Inferior parietal cortex (tissue), 1 donor: ENCODE measurements at regions not wholly inside any gene's neighbourhood (a gene's known extent, or its start where the extent isn't known, plus 50 kb on each side); places are given as distances from the start of the nearest gene placed in this dataset.
"Not testable (repeated sequence)": the region's sequence is repeated elsewhere in the genome, so short reads cannot be mapped to it uniquely, and the experiment has no call there.

Experiments
- DNase-seq: peaks from one replicate; pipeline ENCODE4 v3.0.0-alpha.2; 2016; ENCODE audit errors: extremely low spot score

- DNase-seq = no peak
Observed at GRCh38 chr12:68507657-68508056, 103.0 kb upstream of the RAP1B start.

- DNase-seq = no peak
Observed at GRCh38 chr12:68508576-68508975, 102.1 kb upstream of the RAP1B start.

DNA sequence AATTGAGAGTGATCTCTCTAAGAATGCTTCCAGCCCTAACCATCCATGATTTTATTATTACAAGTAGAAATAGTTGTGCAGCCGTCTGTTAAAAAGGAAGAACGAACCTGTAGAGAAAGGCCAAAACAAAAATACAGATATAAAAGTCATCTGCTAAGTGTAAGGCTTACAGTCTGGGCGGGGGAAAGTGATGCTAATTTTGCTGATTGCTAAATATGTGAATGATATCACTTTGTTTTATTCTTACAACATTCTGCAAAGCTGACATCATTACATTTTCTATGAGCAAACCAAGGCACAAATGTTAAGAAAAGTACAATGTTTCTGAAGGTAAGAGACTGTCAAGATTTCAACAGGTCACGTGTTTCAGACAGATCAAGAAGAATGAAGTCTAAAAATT, 101.5 kb upstream of the RAP1B start:
- DNase-seq = no peak

DNA sequence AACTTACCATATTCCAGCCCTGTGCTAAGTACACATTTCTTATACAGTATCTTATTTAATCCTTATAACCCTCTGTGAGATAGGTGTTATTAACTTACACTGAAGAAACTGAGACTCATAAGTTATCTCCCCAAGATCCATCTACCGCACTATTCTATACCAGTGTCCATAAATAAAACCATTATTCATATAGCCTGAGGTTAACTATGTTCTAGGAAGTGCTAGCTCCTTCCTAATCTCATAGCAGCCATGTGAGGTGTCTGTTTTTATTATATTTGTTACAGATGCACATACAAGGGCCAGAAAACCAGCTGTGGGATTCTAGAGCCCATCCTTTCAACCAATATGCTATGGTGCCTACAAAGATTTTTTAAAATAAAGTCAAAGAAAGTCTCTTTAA, 100.3 kb upstream of the RAP1B start:
- no peak for DNase-seq

GRCh38 chr12:68514807-68515411, 95.8 kb upstream of the RAP1B start:
- no peak for DNase-seq

DNA sequence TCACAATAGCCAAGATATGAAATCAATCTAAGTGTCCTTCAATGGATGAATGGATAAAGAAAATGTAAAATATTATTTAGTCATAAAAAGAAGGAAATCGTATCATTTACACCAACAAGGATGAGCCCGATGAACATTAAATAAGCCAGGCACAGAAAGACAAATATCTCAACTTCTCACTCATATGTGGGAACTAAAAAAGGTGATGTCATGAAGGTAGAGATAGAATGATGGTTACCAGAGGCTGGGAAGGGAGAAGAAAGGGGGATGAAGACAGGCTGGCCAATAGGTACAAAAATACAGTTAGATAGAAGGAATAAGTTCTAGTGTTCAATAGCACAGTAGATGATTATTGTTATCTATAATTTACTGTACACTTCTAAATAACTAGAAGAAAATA, 94.9 kb upstream of the RAP1B start:
- no peak for DNase-seq

DNA sequence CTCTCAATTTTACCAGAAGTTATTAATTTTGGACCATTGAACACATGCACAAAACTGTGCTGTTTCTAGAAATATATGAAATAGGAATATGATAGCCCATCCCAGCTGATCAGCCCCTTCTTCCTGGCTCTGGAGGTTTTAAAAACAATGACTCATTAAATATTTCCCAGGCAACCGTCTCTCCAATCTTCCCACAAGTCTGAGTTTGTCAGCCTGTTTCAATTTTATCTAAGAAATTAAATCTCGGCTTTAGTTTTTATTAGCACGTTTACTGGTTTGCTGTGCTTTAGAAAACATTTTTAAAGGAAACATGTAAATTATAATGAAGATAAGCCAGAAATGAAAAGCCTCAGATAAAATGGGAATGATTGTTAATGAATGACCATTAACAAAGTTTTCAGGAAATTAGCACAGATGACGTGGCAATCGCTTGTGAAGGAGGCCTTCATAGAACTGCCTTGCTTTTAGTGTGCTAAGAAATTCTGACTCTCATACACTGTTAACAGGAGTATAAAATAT, 89.3 kb upstream of the RAP1B start:
- no peak for DNase-seq

DNA sequence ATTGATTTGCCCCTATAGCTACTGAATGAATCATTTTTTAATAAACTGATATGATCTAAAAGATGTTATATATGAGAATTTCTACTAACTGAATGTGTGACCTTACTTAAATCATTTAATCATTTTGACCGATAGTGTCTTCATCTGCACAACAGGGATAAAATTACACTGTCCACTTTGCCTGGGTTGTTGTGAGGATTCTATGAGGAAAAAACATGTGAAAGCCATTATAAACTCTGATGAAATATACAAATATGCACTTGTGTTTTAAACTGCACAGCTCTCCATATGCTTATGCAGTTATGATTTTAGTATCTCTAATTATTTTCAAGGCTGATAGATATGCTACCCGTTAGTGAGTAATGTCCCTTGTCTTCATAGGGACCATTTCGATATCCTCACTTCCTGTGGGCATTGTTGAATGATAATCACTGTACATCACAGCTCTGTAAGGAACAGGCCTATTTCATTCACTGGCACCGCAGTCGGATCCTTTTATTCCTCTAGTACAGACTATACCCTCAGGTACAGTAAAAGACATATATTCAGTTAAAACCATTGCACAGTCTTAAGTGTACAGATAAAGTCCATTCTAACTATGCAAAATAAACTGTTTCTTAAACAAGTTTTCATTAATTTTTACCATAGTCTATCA, 88.7 kb upstream of the RAP1B start:
- DNase-seq = no peak

GRCh38 chr12:68529466-68529865, 81.2 kb upstream of the RAP1B start:
- no peak for DNase-seq

DNA sequence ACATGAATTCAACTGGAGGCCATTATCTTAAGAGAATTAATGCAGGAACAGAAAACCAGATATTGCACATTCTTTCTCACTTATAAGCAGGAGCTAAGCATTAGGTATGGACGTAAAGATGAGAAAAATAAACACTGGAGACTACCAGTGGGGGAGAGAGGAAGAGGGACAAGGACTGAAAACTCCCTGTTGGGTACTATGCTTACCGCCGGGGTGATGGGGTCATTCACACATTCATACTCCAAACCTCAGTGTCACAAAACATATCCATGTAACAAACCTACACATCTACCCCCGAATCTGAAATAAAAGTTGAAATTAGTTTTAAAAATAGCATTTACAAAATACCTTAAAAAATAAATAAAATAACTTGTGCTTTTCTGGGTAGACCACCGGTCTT, 80.8 kb upstream of the RAP1B start:
- no peak for DNase-seq

DNA sequence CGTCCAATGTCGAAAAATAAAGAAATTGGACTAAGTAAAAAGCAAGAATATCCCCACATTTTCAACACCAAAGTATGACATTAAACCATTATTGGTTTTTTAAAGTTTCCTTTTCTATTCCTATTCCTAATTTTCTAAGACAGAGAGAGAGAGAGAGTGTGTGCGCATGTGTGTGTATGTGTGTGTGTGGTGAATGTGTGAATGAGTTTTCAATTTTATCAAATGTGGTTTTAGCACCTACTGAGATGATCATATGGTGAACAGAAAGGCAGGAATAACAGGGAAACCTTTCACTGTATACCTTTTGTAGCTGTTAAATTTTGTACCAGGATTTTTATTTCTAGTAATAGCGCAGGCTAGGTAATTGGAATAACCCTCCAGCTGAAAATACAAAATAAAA, 80.4 kb upstream of the RAP1B start:
- no peak for DNase-seq

DNA sequence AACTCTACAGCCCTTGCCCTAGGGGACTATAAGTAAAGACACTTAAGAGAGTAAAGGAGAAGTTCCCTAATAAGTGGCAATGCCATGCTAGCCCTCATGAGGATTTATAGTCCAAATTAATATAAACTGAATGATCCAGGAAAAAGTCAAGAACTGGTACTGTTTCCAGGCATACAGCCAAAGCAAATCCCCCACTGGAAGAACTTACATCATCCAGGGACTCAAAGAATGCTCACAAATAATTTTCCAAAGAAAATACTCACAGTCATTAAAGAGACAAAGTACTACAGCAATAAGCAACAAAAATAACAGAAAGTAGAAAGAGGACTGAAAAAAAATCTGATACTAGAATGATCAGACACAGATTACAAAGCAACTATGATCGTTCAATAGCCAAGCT, 79.7 kb upstream of the RAP1B start:
- no peak for DNase-seq

DNA sequence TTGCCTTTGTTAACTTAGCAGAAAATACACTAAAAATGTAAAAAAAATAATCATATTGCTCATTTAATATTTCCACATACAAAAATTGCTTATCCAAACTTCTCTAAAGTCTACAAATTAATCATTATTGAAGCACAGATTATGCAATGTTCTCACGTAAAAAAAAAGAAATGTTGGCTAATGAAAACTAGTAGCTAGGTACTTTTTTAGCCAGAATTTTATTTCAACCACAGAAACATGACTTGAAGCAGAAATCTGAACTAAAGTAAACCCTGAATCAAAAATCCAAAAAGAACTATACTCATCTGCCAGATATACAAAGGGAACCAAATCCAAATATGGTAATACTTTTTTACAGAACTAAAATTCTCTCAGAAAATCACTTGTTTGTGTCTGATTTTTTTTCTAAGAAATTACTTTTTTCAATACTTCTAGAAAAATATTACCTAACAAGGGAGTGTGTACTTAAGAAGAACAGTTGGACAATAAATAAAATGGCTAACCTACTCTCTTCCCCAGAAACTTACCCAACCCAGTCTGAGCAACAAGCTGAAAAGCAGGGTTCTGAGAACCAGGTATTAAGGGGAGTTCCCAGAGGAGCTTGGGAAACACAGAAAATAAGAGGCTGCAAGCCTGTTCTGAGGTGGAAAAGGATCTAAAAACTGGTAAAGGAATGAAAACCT, 78.4 kb upstream of the RAP1B start:
- no peak for DNase-seq

GRCh38 chr12:68532887-68533248, 77.8 kb upstream of the RAP1B start:
- DNase-seq = no peak

DNA sequence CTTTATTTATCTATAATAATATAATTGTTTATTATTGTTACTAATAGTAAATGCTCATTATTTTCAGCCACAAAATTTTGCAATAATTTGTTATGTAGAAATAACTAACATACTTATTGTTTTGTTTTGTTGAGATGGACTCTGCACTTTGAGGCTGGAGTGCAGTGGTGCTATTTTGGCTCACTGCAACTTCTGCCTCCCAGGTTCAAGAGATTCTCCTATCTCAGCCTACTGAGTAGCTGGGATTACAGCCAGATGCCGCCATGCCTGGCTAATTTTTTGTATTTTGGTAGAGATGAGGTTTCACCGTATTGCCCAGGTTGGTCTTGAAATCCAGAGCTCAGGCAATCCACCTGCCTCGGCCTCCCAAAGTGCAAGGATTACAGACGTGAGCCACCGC, 76.6 kb upstream of the RAP1B start:
- no peak for DNase-seq

- no peak for DNase-seq
Observed at GRCh38 chr12:68536885-68537485, 73.7 kb upstream of the RAP1B start.

GRCh38 chr12:68537571-68537970, 73.1 kb upstream of the RAP1B start:
- DNase-seq = no peak

DNA sequence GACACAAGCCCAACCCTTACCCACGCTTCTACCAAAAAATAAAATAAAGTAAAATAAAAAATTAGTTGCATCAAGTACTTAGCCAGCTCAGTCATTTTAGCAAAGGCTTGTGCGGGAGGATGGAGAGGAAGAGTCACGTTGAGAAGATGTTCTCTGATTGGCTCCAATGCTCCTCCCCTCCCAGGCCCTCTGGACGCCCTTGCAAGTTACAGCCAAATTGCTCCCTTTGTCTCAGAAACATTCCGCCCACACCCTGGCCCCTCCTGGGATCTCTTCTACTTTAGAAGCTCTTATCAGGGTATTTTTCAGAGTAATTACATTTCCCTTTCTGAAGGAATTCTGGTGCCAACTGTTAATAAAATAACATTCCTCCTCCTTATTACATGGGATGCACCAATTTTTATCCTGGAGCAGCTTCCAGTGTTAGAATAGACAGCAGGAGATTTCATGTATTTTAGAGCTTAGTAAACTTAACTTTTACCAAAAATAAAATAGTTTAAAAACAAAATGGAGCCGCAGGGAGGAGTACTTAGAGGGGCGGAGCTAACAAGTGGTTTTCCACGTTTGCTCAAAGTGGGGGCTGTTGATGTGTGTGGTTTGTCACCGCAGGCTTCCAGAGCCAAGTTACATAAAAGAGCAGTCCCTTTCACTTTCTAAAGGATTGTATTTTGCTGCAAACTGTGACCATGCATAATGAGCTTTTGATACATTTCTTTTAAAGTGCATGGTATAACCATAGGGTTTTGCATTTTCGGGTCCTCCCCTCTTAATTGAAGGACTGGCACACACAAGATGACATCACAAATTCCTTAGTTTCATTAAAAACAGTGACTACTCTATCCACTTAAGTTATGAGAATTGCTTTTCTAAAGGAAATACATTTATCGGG, 71.7 kb upstream of the RAP1B start:
- no peak for DNase-seq

GRCh38 chr12:68539615-68539952, 71.1 kb upstream of the RAP1B start:
- no peak for DNase-seq

DNA sequence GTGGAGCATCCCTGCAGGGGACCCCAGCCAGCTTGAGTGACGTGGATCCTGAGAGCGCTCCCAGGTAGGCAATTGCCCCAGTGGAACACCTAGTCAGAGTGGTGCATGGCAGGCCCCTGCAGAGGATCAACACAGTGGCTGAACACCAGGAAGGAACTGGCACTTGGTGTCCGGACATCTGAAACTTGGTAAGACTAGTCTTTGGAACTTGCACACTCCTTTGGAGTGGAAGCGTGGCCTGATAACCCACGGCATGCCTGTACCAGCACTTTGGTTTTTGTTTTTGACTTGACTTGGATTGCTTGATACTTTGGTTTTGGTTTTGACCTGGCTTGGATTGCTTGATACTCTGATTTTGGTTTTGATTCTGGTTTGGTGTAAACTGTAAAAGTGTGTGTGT, 69.9 kb upstream of the RAP1B start:
- DNase-seq = not testable (repeated sequence)

DNA sequence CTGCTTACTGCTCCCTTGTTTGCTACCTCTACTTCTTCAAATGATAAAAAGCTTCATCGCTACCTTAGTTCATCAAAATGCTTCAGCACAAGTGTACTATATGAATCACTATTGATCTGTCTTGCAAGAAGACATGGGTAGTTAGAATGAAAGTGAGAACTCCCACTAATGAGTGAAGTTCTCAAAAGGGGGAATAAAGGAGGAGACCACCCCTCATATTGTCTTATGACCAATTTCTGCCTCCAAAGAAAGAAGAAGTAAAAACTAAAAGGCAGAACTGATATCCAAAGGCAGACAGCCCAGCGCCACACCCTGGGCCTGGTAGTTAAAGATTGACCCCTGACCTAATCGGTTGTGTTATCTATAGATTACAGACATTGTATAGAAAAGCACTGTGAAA, 63.4 kb upstream of the RAP1B start:
- not testable (repeated sequence) for DNase-seq
